Mesothelial cell of epicardium (in vitro differentiated cells): ENCODE measurements at regions not wholly inside any gene's neighbourhood (a gene's known extent, or its start where the extent isn't known, plus 50 kb on each side); places are given as distances from the start of the nearest gene placed in this dataset.

Experiments
- DNase-seq, 2 experiments: peaks; one replicate each; pipeline ENCODE4 v3.0.0; 2021; ENCODE audit warnings: low spot score in 2 of 2; ENCODE audit not compliant: unreplicated experiment in 2 of 2
- H3K27ac Mint-ChIP-seq: 2 replicates; pipeline ENCODE4 v1.8.0; 2021; ENCODE audit warnings: mixed read lengths
- H3K27me3 Mint-ChIP-seq: 2 replicates; pipeline ENCODE4 v1.8.0; 2021; ENCODE audit warnings: low read depth, mixed read lengths
- H3K36me3 Mint-ChIP-seq: 2 replicates; pipeline ENCODE4 v1.8.0; 2021; ENCODE audit warnings: mixed read lengths
- H3K4me1 Mint-ChIP-seq: 2 replicates; pipeline ENCODE4 v1.8.0; 2021; ENCODE audit warnings: mixed read lengths
- H3K4me3 Mint-ChIP-seq: 2 replicates; pipeline ENCODE4 v1.8.0; 2021; ENCODE audit warnings: mild to moderate bottlenecking, moderate library complexity, mixed read lengths
- H3K9me3 Mint-ChIP-seq: 2 replicates; pipeline ENCODE4 v1.8.0; 2021; ENCODE audit warnings: mixed read lengths
- CTCF ChIP-seq: fragments of 200-600 bp; sonication (generic); IDR thresholded peaks from one replicate; pipeline ENCODE4 v1.5.0; 2021; ENCODE audit warnings: antibody characterized with exemption; ENCODE audit not compliant: unreplicated experiment

DNA sequence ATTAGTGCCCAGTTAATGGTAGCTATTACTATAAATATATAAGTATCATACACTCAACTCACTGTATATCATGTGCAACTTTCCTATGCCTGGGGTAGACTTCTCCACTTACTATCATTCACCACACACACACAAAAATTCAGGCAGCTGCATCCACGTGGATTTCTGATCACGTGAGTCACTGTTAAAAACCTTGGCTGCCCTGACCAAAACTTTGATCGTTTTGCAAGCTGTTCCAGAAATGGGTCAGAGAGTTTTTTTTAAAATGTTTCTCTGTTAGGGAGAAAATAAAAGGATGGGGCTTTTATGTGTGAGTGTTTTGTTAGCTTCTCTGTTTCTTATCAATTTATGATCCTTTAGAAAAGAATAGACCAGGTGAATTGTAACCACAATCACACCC is 198.2 kb upstream of the CNOT2 start:
- Mint-ChIP-seq H3K27ac (no peak overlapping the region), H3K27me3 (no peaks in the 10 kb centered on the region), H3K4me1 (peaks cover 10% of the 10 kb centered on the region), H3K4me3 (no peak overlapping the region), H3K36me3 (no peaks in the 10 kb centered on the region), H3K9me3 (no peaks in the 10 kb centered on the region)
- no peak for TF ChIP-seq CTCF
- DNase-seq: no peak

- Mint-ChIP-seq H3K4me3 (no peak overlapping the region), H3K27ac (no peak overlapping the region), H3K9me3 (no peaks in the 10 kb centered on the region), H3K27me3 (no peaks in the 10 kb centered on the region), H3K36me3 (no peaks in the 10 kb centered on the region), H3K4me1 (peaks cover 13% of the 10 kb centered on the region)
- no peak for DNase-seq
- TF ChIP-seq CTCF: no peak
These were observed 197.7 kb upstream of the CNOT2 start for GRCh38 chr12:70045514-70045913.

- no peaks in the 10 kb centered on the region for H3K36me3 Mint-ChIP-seq
- H3K4me3 Mint-ChIP-seq: no peak overlapping the region
- no peak for TF ChIP-seq CTCF
- H3K27me3 Mint-ChIP-seq: no peaks in the 10 kb centered on the region
- H3K4me1 Mint-ChIP-seq: peaks cover 16% of the 10 kb centered on the region
- no peak for DNase-seq
- H3K27ac Mint-ChIP-seq: no peak overlapping the region
- no peaks in the 10 kb centered on the region for H3K9me3 Mint-ChIP-seq
These were observed 194.5 kb upstream of the CNOT2 start for GRCh38 chr12:70048521-70049250.

DNA sequence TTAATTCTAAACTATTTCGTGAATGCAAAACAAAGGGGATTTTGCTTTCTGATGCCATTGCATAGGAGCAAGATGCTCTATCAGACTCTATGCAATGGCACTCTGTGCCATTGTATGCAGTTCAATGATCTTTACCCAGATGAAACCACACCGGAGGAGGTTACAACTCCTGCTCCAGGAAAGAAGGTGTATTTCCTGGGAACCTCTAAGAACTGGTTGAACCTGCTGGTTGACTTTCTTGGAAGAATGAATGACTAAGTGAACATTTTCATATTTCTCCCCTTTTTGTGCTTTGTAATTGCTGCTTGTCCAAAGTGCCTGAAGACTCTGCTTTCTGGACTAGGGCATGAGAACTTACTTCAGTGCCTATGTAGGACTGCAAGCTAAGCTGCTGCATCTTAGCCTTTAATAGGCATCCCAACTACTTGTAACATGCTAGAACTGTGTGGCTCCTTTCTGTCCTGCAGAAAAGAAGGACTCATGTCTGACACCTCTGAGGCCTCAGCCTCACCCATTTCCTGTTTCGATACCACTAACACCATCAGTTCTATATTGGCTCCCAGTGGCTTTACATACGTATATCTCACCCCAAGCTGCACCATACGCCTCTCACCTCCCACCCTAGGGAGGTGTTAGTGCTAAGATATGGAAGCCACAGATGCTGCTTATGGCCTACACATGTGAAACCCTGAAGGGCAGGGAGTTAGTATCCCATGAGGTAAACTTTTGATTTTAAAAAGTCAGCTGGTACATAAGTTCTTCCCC is 193.5 kb upstream of the CNOT2 start:
- Mint-ChIP-seq H3K27me3 (no peaks in the 10 kb centered on the region), H3K36me3 (no peaks in the 10 kb centered on the region), H3K9me3 (no peaks in the 10 kb centered on the region), H3K4me3 (no peak overlapping the region), H3K4me1 (peaks cover 18% of the 10 kb centered on the region), H3K27ac (peak overlapping the region; percentile 13)
- DNase-seq: no peak
- no peak for TF ChIP-seq CTCF

GRCh38 chr12:70052476-70052875 is 190.8 kb upstream of the CNOT2 start:
- Mint-ChIP-seq H3K4me3 (no peak overlapping the region), H3K27me3 (no peaks in the 10 kb centered on the region), H3K36me3 (no peaks in the 10 kb centered on the region)

More at GRCh38 chr12:70052476-70052875, 190.8 kb upstream of the CNOT2 start:
- no peak for DNase-seq
- peaks cover 18% of the 10 kb centered on the region for H3K4me1 Mint-ChIP-seq
- no peaks in the 10 kb centered on the region for H3K9me3 Mint-ChIP-seq
- H3K27ac Mint-ChIP-seq: no peak overlapping the region
- no peak for TF ChIP-seq CTCF
